HG03565 (cell line): ENCODE measurements at regions not wholly inside any gene's neighbourhood (a gene's known extent, or its start where the extent isn't known, plus 50 kb on each side); places are given as distances from the start of the nearest gene placed in this dataset.

ENCODE experiments used
- ATAC-seq: cut with Tn5 transposase; IDR thresholded peaks from one replicate; pipeline ENCODE4 v1.9.1; 2021; ENCODE audit warnings: mild to moderate bottlenecking, moderate library complexity; ENCODE audit not compliant: unreplicated experiment

GRCh38 chr18:55821219-55821618 is 233.2 kb upstream of the TCF4 start:
- no peak for ATAC-seq

- ATAC-seq: no peak
Measured at GRCh38 chr18:55819448-55819847, 231.5 kb upstream of the TCF4 start.

GRCh38 chr18:55818284-55818683 is 230.3 kb upstream of the TCF4 start:
- no peak for ATAC-seq

- ATAC-seq: no peak
Measured at GRCh38 chr18:55811925-55812324, 223.9 kb upstream of the TCF4 start.

- no peak for ATAC-seq
Measured at GRCh38 chr18:55805666-55806065, 217.7 kb upstream of the TCF4 start.

GRCh38 chr18:55795101-55795669 is 207.2 kb upstream of the TCF4 start:
- no peak for ATAC-seq

GRCh38 chr18:55794288-55795052 is 206.5 kb upstream of the TCF4 start:
- ATAC-seq: no peak

GRCh38 chr18:55790296-55790695 is 202.3 kb upstream of the TCF4 start:
- ATAC-seq: no peak

GRCh38 chr18:55787536-55788073 is 199.6 kb upstream of the TCF4 start:
- ATAC-seq: no peak

GRCh38 chr18:55786651-55787272 is 198.8 kb upstream of the TCF4 start:
- no peak for ATAC-seq

- no peak for ATAC-seq
Measured at GRCh38 chr18:55783921-55784320, 195.9 kb upstream of the TCF4 start.

GRCh38 chr18:55781481-55781957 is 193.5 kb upstream of the TCF4 start:
- no peak for ATAC-seq

GRCh38 chr18:55780586-55781071 is 192.6 kb upstream of the TCF4 start:
- ATAC-seq: no peak

GRCh38 chr18:55779691-55780585 is 191.9 kb upstream of the TCF4 start:
- ATAC-seq: no peak

- no peak for ATAC-seq
Measured at GRCh38 chr18:55778788-55779690, 191.0 kb upstream of the TCF4 start.

GRCh38 chr18:55777666-55778304 is 189.8 kb upstream of the TCF4 start:
- ATAC-seq: no peak

- ATAC-seq: no peak
Measured at GRCh38 chr18:55775972-55776371, 188.0 kb upstream of the TCF4 start.

- no peak for ATAC-seq
Measured at GRCh38 chr18:55774505-55774904, 186.5 kb upstream of the TCF4 start.

- ATAC-seq: no peak
Measured at GRCh38 chr18:55768255-55768654, 180.3 kb upstream of the TCF4 start.
